Activated effector memory CD4-positive, alpha-beta T cell treated with anti-CD3 and anti-CD28 coated beads, Interleukin-2, amount 50 U/mL, for 16 hours (primary cell): ENCODE measurements at regions not wholly inside any gene's neighbourhood (a gene's known extent, or its start where the extent isn't known, plus 50 kb on each side); places are given as distances from the start of the nearest gene placed in this dataset.

Experiments used
- DNase-seq: peaks from one replicate; pipeline ENCODE4 v3.0.0-alpha.2; 2020

DNA sequence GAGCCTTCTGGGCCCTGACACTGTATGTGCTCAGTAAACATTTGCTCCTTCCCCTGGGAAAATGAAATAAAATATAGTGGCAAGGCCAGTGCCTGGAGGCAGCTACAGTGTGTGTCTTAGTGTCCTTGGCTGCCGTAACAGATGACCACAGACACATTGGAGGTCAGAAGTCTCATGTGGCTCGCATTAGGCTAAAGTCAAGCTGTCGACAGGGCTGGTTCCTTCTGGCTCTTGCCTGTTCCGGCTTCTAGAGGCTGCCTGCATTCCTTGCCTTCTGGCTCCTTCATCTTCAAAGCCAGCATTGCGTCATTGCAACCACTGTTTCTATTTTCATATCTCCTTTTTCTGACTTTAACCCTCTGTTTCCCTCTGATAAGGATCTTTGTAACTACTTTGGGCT lies 83.6 kb upstream of the STX18 start:
- no peak for DNase-seq

DNA sequence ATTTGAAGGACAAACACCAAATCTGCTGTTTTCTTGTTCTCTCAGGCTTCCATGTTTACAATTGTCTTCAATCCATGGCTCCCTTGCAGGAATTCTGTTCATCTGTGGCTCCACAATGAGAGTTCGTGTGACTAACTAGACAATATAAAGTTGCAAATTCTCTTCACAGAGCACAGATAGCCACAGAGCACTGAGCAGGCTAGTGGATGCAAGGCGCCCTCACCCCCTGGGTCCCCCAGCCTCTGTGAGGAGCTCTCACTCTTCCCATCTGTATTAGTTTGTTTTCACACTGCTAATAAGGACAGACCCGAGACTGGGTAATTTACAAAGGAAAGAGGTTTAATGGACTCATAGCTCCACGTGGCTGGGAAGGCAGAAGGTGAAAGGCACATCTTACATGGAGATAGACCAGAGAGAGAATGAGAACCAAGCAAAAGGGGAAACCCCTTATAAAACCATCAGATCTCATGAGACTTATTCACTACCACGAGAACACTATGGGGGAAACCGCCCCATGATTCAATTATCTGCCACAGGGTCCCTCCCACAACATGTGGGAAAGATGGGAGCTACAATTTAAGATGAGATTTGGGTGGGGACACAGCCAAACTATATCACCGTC lies 82.5 kb upstream of the STX18 start:
- DNase-seq: no peak

DNA sequence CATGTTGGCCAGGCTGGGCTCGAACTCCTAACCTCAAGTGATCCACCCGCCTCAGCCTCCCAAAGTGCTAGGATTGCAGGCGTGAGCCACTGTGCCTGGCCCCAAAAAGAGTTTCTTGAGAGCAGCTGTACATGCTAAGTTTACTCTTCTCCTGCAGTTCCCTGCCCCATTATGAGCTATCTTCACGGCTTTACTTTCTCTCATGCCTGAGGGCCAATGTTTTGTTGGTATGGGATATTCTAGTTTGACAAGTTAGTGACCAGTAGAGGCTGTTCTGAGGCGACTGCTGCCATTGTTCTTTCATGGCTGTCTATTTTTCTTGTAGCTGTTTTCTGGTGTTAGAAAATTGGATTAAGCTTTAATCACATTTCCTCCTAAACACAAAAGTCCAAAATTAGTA lies 78.0 kb upstream of the STX18 start:
- no peak for DNase-seq

DNA sequence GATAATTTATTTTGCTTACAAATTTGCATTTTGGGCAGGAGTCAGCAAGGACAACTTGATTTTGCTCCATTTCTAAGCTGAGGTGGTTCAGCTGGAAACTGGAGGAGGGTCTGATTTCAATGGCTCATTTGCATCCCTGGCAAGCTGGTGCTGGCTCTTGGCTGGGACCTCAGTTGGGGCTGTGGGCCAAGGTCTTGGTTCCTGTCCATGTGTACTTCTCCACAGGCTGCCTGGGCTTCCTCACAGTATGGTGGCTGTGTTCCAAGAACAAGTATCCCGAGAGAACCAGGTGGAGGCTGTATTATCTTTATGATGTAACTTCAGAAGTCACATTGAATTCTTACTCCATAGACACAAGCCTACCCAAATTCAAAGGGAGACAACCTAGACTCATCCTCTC lies 77.0 kb upstream of the STX18 start:
- no peak for DNase-seq

DNA sequence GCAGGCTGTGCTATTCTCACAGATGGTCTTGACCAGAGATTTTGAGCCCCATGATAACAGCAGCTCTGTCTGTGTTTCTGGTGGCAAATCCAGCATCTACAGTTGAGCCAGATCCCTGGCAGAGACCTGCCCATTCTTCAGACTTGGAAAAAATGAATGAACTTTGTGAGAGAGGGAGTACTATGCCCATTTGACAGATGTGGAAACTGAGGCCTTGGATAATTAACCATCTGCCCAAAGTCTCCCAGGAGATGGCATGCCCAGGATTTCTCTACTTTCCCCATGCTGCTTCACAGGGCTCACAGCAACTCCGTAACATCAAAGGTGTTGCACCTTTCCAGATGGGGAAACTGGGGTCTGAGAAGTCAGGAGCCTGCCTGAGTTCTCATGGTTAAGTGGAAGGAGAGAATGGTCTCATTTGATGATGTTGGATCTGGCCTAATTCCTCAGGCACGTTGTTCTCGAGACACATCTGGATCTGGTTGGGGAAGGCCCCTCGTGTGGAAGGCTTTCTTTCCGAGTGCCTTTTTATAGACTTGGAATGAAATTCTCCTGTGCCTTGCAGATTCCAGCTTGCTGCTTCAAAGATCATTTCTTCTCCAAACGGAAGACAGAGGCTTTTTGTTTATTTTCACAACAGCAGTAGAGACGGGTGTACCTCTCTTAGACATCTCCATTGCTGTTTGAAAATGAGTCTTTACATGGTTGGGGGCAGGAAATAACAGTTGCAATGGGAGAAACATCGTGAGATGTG lies 73.3 kb upstream of the STX18 start:
- no peak for DNase-seq

DNA sequence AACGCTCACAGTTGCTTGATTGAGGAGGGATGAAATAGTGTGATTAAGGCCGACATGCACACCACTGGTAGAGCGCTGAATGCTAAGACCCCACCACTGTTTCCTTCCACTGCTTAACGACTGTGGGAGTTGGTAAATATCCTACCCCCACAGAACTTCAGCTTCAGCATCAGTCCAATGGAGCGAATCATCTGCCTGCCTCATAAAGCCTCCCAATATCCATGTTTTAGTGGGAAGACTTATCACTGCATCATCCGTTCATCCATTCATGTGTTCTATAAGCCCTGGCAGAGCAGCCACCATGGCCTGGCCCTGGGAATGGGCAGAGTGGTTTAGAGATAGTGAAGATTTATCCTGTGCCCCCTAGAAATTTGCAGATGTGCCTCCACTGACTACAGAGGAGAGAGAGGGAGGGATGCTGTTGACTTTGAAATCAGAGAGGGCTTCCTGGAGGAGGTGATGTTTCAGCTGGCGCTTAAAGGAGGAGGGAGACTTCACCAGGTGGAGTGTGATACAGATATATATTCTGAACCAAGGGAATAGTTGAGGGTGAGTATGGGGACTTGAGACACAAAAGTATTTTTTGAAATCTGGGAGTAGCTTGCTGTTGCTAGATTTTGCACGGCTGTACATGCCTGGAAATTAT lies 71.9 kb upstream of the STX18 start:
- DNase-seq: no peak

DNA sequence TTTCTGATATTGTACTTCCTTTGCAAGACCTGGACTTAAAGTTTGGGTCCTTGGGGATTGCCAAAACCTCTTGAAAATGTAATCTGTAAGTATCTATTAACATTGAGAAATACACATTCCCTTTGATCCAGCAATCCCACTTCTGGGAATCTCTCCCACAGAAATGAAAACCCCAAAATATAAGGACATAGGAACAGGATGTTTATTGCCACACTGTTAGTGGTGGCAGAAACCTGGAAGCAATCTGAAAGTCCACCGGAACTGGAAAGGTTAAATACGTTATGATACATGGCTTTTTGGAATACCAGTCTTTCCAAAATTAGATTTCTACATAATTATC lies 71.2 kb upstream of the STX18 start:
- DNase-seq: no peak

DNA sequence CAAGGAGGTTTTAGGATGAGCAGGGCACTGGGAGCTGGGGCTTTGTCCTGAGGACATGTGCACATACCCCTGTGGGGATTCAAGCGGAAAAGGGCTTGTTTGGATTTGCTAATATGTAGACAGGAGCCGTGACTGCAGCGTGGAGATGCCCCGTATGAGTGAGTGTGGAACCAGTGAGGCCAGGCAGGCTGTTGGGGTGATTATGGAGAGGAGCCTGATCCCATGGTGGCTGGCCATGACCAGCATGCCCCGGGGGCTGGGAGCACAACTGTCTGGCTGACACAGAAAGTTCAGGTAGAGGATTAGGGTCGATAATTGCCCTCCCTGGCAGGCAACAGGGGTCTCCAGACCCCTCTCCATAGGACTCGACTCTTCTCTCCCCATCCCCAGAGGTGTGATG lies 68.8 kb upstream of the STX18 start:
- no peak for DNase-seq

DNA sequence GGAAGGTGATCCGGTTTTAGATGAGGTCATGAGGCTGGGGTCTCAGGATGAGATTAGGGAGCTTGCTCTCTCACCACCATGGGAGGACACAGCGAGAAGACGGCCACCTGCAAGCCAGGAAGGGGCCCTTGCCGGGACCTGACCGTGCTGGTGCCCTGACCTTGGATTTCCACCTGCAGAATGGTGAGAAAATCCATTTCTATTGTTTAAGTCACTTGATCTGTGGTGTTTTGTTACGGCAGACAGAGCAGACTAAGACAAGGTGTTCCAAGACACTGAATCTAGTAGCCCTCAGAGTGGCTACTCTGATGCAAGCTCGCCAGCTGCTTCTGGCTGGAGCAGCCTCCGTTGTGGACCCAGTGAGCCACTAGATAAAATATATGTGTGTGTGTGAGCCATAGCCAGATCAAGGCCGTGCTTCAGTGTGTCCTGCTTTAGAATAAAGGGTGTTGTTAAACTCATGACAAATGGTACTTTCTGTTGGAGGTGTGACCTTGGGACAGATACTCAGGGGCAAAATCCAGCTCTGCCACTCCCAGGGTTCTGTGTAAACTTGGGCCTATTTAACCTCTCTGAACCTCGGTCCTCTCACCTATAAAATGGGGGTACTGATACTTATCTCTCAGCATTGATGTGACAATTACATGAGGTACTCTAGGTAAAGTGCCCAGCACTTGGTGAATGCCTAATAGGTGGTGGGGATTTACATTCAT lies 67.9 kb upstream of the STX18 start:
- DNase-seq: no peak

DNA sequence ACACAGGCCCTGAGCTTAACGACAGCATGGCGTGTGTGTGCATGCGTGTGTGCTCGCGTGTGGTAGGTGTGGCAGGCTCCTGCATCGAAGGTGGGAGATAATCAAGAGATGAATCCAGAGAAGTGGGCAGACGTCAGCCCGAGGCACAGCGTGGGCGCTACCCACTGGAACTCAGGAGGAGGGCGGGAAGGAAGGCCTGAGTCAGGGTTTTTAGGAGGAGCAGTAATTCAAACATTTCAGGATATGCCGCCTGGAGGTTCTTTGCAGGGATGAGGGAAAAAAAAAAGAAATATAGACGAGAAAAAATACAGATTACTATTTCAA lies 66.3 kb upstream of the STX18 start:
- no peak for DNase-seq

DNA sequence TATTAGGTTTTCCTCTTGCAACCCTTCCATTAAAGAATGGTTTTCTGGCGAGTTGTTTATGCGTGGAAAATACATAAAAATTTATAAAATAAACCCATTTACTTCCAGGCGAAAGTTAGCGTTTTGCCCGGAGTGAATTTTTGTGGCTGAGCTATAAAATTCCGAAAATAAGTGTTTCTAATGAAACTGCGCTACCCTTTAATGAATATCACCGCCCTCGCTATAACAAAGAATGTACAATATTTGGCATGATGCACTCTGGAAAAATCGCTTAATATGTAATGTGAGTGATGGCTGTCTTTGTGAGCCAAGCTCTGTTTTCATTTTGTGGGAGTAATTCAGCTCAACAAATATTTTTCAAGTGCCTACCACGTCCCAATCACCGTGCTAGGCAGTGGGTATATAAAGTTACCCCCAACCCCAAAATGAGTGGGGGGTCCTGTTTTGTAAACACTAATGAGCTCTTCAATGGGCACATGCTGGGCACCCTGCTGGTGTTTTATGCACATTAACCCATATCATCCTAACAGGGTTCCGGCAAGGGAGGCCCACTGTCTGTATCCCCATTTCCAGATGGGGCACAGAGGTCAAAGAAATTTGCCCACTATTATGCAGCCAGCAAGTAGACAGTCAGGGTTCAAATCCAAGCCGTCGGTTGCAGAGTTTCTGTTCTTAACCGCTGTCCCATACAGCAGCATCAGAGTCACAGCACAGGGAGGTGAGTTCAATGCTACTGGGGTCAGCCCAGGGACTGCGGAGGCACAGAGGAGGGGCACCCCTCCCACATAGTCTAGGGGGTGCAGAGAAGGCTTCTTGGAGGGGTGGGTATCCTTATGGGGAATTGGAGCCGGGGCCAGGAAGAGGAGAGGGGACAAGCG lies 65.7 kb upstream of the STX18 start:
- DNase-seq: no peak

DNA sequence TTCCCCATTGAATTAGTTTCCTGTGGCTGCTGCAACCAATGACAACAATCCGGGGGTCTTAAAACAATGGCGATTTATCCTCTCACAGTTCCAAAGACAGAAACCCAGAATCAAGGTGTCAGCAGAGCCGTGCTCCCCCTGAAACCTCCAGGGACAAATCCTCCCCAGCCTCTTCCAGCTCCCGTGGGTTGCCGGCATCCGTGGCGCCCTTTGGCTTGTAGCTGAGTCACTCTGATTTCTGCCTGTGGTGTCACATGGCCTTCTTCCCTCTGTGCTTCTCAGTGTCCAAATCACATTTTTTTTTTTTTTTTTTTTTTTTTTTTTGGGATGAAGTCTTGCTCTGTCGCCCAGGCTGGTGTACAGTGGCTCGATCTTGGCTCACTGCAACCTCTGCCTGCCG lies 64.5 kb upstream of the STX18 start:
- no peak for DNase-seq

DNA sequence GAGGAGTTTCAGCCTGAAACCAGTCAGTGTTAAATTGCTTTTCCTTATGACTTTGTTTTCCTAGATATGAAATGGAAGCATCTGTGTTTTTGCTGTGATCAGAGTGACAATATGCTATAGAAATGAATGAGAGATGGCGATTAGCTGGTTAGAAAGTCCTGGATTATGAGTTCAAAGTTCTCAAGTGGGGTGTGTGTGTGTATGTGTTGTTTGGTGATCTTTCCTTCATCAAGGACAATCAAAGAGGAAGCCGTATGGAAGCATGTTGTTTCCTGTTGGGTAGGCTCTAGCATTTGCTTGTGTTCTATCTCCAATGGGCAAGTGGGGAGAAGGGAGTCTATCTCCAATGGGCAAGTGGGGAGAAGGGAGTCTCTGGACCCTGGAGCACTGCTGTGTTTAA lies 64.0 kb upstream of the STX18 start:
- no peak for DNase-seq

DNA sequence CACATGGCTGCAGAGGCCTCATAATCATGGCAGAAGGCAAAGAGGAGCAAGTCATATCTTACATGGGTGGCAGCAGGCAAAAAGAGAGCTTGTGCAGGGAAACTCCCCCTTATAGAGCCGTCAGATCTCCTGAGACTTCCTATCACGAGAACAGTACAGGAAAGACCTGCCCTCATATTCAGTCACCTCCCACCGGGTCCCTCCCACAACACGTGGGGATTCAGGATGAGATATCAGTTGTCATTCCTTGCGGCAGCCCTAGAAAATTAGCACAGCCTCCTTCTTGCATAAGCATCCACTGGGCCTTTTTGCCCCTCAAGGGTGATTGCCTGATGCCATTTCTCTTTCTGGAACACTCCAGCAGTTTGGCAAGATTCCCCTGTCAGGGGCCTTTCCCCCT lies 61.7 kb upstream of the STX18 start:
- no peak for DNase-seq

DNA sequence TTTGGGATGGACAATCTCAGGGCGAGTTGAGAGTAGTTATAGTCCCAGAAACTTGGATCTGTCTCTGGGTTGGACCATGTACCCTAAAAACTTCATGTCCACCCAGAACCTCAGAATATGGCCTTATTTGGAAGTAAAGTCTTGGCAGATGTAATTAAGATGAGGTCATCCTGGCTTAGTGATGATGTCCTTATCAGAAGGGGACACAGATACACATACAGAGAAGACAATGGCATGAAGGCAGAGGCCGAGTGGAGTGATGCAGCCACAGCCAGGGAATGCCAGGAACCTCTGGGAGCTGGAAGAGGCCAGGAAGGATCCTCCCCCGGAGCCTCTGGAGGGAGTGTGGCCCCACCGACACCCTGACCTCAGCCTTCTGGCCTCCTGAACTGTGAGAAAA lies 61.2 kb upstream of the STX18 start:
- no peak for DNase-seq

DNA sequence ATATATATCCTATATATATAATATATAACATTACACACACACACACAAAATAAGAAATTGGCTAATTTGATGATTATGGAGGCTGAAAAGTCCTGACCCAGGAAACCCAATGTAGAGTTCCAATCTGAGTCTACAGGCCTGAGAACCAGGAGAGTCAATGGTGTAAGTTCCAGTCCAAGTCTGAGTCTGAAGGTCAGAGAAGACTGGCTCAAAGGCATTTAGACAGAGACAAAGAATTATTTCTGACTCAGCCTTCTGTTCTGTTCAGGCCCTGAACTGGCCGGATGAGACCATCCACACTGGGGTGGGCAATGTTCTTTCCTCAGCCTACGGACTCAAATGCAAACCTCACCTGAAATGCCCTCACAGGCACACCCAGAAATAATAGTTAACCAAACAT lies 60.6 kb upstream of the STX18 start:
- no peak for DNase-seq

DNA sequence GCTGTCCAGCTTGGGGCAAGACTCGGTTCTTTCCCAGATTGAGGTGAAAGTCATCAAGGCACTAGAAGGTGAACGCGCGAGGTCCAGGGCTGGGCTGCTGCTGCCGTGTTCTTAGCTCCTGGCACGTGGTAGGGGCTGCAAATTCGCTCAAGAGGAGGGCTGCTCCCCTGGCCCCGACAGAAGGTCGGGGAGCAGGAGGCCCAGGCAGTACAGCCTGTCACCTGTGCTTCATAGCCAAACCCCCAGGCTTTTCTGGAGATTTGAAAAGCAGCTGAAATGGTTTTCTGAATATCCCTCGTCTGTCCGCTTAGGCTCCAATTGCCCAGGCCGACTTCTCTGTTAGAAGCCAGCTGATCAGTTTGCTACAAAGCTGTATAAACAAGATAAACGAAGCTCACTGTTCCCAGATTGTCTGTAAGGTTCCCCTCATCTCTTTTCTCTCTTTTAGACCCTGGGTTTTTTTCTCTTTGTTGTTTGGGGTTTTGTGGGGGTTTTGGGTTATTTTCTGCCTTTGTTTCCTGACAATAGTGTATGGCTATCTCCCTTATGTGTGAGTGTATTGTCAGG lies 60.0 kb upstream of the STX18 start:
- DNase-seq: no peak

DNA sequence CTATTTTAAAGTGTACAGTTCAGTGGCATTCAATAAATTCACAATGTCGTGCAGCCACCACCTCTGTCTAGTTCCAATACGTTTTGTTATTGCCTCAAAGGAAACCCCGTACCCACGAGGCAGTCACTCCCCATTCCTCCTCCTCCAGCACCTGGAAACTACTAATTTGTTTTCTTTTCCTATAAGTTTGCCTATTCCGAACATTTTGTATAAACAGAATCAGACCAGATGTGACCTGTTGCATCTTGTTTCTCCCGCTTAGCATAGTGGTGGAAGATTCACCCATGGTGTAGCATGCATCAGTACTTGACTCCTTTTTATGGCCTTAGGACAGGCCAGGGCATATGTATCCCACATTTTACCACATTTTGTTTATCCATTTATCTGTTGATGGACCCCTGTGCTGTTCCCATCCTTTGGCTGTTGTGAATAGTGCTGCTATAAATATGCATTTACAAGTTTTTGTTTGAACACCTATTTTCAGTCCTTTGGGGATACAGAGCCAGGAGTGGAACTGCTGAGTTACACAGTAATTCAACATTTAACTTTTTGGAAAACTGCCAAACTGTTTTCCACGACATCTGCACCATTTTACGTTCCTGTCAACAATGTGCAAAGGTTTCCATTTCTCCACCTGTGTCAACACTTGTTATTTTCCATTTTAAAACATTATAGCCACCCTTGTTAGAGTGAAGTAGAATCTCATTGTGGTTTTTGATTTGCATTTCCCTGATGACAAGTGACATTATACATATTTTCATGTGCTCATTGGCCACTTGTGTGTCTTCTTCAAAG lies 57.8 kb upstream of the STX18 start:
- no peak for DNase-seq

DNA sequence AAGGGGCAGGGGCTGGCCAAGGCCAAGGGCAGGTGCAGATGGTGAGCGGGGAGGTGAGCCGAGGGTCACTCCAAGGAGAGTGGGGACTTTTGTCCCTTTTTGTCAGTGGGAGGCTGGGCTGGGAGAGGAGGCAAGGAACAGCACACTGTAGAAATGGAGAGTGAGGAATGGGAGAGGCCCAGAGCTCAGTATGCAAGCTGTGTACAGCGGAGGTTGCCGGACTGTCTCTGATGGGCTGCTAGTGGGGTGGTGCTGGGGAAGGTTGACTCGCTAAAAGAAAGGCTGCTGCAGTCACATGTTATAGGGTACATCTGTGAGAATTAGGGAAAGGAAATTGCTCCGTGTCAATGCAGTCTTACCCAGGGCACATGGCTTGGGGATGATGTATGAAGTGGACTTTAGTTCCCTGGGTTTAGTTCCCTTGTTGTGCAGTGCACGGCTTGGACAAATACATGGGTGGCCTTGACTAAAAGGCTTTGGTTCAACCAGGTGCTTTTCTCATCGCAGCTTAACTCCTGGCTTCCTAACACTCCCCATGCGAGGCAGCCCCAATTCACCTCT lies 57.1 kb upstream of the STX18 start:
- DNase-seq: no peak

DNA sequence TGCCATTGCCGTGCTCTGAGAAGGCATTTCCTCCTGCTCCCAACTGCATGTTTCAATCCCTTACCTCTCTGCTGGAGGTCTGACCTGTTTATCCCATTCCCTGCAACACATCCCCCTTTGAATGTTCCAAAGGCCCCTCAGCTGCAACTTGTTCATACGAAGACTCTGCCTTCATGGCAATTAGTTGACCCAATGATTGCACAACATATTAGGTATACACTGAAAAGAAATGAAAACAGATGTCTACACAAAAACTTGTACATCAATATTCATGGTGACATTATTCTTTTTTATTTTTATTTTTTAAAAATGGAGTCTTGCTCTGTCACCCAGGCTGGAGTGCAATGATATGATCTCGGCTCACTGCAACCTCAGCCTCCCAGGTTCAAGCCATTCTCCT lies 54.9 kb upstream of the STX18 start:
- DNase-seq: no peak

DNA sequence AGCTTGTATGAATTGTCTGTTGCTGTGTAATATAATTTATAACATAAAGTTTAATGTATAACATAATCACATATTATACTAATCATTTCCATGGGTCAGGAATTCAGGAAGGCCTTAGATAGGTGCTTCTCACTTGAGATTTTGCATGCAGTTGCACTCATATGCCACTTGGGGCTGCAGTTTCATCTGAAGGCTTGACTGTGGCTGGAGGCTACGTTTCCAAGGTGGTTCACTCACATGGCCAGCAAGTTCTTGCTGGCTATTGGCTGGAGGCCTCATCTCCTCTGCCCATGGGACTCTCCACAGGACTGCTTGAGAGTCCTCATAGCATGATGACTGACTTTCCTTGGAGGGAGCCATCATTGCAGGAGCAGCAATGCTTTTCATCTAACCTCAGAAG lies 53.4 kb upstream of the STX18 start:
- no peak for DNase-seq
